HUDEP-2 (cell line): ENCODE measurements at regions not wholly inside any gene's neighbourhood (a gene's known extent, or its start where the extent isn't known, plus 50 kb on each side); places are given as distances from the start of the nearest gene placed in this dataset.

ENCODE experiments used
- DNase-seq, 76 experiments: peaks; one replicate each; lab custom pipeline; 2025; ENCODE audit not compliant: unreplicated experiment in 76 of 76; lab: John Stamatoyannopoulos, UW

GRCh38 chr4:110877778-110878370 lies 255.0 kb upstream of the PITX2 start:
- no peak for DNase-seq

GRCh38 chr4:110878413-110878812 lies 255.5 kb upstream of the PITX2 start:
- DNase-seq = no peak

- DNase-seq = no peak
Observed at GRCh38 chr4:110878956-110879355, 256.1 kb upstream of the PITX2 start.

- DNase-seq = no peak
Observed at GRCh38 chr4:110886270-110886669, 263.4 kb upstream of the PITX2 start.

- no peak for DNase-seq
Observed at GRCh38 chr4:110886856-110887255, 264.0 kb upstream of the PITX2 start.

GRCh38 chr4:110897784-110898183 lies 274.9 kb upstream of the PITX2 start:
- DNase-seq = no peak

GRCh38 chr4:110898290-110898689 lies 275.4 kb upstream of the PITX2 start:
- DNase-seq = no peak

GRCh38 chr4:110900213-110900769 lies 277.4 kb upstream of the PITX2 start:
- no peak for DNase-seq

- DNase-seq = no peak
Observed at GRCh38 chr4:110902500-110902899, 279.6 kb upstream of the PITX2 start.

GRCh38 chr4:110904435-110905065 lies 281.7 kb upstream of the PITX2 start:
- DNase-seq = no peak

GRCh38 chr4:110905367-110905766 lies 282.5 kb upstream of the PITX2 start:
- DNase-seq = no peak

- DNase-seq = no peak
Observed at GRCh38 chr4:110907801-110908313, 285.0 kb upstream of the PITX2 start.

GRCh38 chr4:110914791-110915190 lies 291.9 kb upstream of the PITX2 start:
- DNase-seq = no peak

- no peak for DNase-seq
Observed at GRCh38 chr4:110915301-110915700, 292.4 kb upstream of the PITX2 start.

- no peak for DNase-seq
Observed at GRCh38 chr4:110916505-110916904, 293.6 kb upstream of the PITX2 start.

- DNase-seq = no peak
Observed at GRCh38 chr4:110917835-110918234, 295.0 kb upstream of the PITX2 start.

- DNase-seq = no peak
Observed at GRCh38 chr4:110920990-110921389, 298.1 kb upstream of the PITX2 start.

- no peak for DNase-seq
Observed at GRCh38 chr4:110924761-110925160, 301.9 kb upstream of the PITX2 start.

GRCh38 chr4:110926841-110927400 lies 304.0 kb upstream of the PITX2 start:
- no peak for DNase-seq

- DNase-seq = no peak
Observed at GRCh38 chr4:110933341-110933740, 310.5 kb upstream of the PITX2 start.

- no peak for DNase-seq
Observed at GRCh38 chr4:110944501-110944900, 321.6 kb upstream of the PITX2 start.

- DNase-seq = no peak
Observed at GRCh38 chr4:110945600-110945999, 322.7 kb upstream of the PITX2 start.
